ENCODE measurements at regions not wholly inside any gene's neighbourhood (a gene's known extent, or its start where the extent isn't known, plus 50 kb on each side); places are given as distances from the start of the nearest gene placed in this dataset.

- TF ChIP-seq POLR2AphosphoS5 (IDR thresholded peaks at IDR 0.05; ENCODE audit: low read depth, low read length) (no peak), TAF1 (IDR thresholded peaks at IDR 0.05; ENCODE audit: borderline replicate concordance, insufficient read depth, low read length) (no peak)
- TF ChIP-seq, protein P1, sequence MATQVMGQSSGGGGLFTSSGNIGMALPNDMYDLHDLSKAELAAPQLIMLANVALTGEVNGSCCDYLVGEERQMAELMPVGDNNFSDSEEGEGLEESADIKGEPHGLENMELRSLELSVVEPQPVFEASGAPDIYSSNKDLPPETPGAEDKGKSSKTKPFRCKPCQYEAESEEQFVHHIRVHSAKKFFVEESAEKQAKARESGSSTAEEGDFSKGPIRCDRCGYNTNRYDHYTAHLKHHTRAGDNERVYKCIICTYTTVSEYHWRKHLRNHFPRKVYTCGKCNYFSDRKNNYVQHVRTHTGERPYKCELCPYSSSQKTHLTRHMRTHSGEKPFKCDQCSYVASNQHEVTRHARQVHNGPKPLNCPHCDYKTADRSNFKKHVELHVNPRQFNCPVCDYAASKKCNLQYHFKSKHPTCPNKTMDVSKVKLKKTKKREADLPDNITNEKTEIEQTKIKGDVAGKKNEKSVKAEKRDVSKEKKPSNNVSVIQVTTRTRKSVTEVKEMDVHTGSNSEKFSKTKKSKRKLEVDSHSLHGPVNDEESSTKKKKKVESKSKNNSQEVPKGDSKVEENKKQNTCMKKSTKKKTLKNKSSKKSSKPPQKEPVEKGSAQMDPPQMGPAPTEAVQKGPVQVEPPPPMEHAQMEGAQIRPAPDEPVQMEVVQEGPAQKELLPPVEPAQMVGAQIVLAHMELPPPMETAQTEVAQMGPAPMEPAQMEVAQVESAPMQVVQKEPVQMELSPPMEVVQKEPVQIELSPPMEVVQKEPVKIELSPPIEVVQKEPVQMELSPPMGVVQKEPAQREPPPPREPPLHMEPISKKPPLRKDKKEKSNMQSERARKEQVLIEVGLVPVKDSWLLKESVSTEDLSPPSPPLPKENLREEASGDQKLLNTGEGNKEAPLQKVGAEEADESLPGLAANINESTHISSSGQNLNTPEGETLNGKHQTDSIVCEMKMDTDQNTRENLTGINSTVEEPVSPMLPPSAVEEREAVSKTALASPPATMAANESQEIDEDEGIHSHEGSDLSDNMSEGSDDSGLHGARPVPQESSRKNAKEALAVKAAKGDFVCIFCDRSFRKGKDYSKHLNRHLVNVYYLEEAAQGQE (IDR thresholded peaks at IDR 0.05; ENCODE audit: insufficient read depth in 1 of 2, low read depth in 2 of 2, low read length in 2 of 2), result no peak
Measured at GRCh38 chr17:72354071-72354470, 233.3 kb downstream of the SOX9 start.

All from PFSK-1 (cell line).